Loucy (cell line): ENCODE measurements at regions not wholly inside any gene's neighbourhood (a gene's known extent, or its start where the extent isn't known, plus 50 kb on each side); places are given as distances from the start of the nearest gene placed in this dataset.

Experiments used
- H2AFZ ChIP-seq: fragments of 200-600 bp; sonication (generic); 2 replicates; pipeline ENCODE4 v1.6.0; 2016; ENCODE audit warnings: antibody characterized with exemption, mild to moderate bottlenecking, low read length, moderate library complexity
- H3F3A ChIP-seq: fragments of 200-600 bp; 2 replicates; pipeline ENCODE4 v1.6.0; 2016; ENCODE audit warnings: antibody characterized with exemption, low read depth, mild to moderate bottlenecking
- H3K27me3 ChIP-seq: fragments of 200-600 bp; sonication (generic); 2 replicates; pipeline ENCODE4 v1.6.1; 2014; ENCODE audit warnings: low read length, mild to moderate bottlenecking; ENCODE audit not compliant: insufficient read depth, poor library complexity, severe bottlenecking
- H3K36me3 ChIP-seq: fragments of 200-600 bp; sonication (generic); 2 replicates; pipeline ENCODE4 v1.6.1; 2016; ENCODE audit warnings: low read length; ENCODE audit not compliant: insufficient read depth
- H3K4me1 ChIP-seq: fragments of 200-600 bp; sonication (generic); 2 replicates; pipeline ENCODE4 v1.5.1; 2014; ENCODE audit warnings: low read length, mild to moderate bottlenecking; ENCODE audit not compliant: insufficient read depth, poor library complexity, severe bottlenecking
- H3K4me2 ChIP-seq: fragments of 200-600 bp; sonication (generic); 2 replicates; pipeline ENCODE4 v1.6.0; 2014; ENCODE audit warnings: antibody characterized with exemption, low read length, low read depth, mild to moderate bottlenecking; ENCODE audit not compliant: poor library complexity, severe bottlenecking
- H3K4me3 ChIP-seq: fragments of 200-600 bp; sonication (generic); 2 replicates; pipeline ENCODE4 v1.5.1; 2014; ENCODE audit warnings: low read length, mild to moderate bottlenecking, mixed read lengths; ENCODE audit not compliant: poor library complexity, severe bottlenecking
- H3K79me2 ChIP-seq: fragments of 200-600 bp; sonication (generic); 2 replicates; pipeline ENCODE4 v1.6.1; 2014; ENCODE audit warnings: low read length; ENCODE audit not compliant: insufficient read depth
- H3K9ac ChIP-seq: fragments of 200-600 bp; sonication (generic); 2 replicates; pipeline ENCODE4 v1.6.0; 2014; ENCODE audit warnings: mild to moderate bottlenecking, low read depth, low read length, moderate library complexity; ENCODE audit not compliant: poor library complexity, severe bottlenecking
- H3K9me2 ChIP-seq: fragments of 200-600 bp; sonication (generic); replicated peaks from 2 replicates; pipeline ENCODE4 v1.6.1; 2016; ENCODE audit warnings: low read depth, low read length, mixed read lengths
- H3K9me3 ChIP-seq: fragments of 200-600 bp; sonication (generic); 2 replicates; pipeline ENCODE4 v1.6.1; 2014; ENCODE audit warnings: mild to moderate bottlenecking, antibody characterized with exemption, low read length, low read depth; ENCODE audit not compliant: insufficient read depth
- H4K20me1 ChIP-seq: fragments of 200-600 bp; sonication (generic); 2 replicates; pipeline ENCODE4 v1.6.0; 2014; ENCODE audit warnings: antibody characterized with exemption, low read length, mild to moderate bottlenecking; ENCODE audit not compliant: insufficient read depth, poor library complexity, severe bottlenecking
- CTCF ChIP-seq: fragments of 200-600 bp; sonication (generic); conservative IDR thresholded peaks from 2 replicates; pipeline ENCODE4 v1.5.1; 2014; ENCODE audit warnings: mild to moderate bottlenecking, antibody characterized with exemption, low read length
- EZH2phosphoT487 ChIP-seq: fragments of 200-600 bp; IDR thresholded peaks from 2 replicates; pipeline ENCODE4 v1.6.1; 2018; ENCODE audit warnings: antibody characterized with exemption, mild to moderate bottlenecking, moderate library complexity, borderline replicate concordance

- H3K4me3 ChIP-seq = no peak overlapping the region
- H3K36me3 ChIP-seq = no peaks in the 10 kb centered on the region
- no peaks in the 10 kb centered on the region for H3K79me2 ChIP-seq
- H2AFZ ChIP-seq = no peak overlapping the region
- no peak overlapping the region for H3K4me2 ChIP-seq
- no peaks in the 10 kb centered on the region for H3F3A ChIP-seq
- no peak overlapping the region for H3K9ac ChIP-seq
- H3K9me3 ChIP-seq = no peaks in the 10 kb centered on the region
- no peaks in the 10 kb centered on the region for H3K27me3 ChIP-seq
- H4K20me1 ChIP-seq = no peaks in the 10 kb centered on the region
- H3K4me1 ChIP-seq = no peaks in the 10 kb centered on the region
- no peak for TF ChIP-seq CTCF
- TF ChIP-seq EZH2phosphoT487 = no peak
- H3K9me2 ChIP-seq = no peaks in the 10 kb centered on the region
These were observed 1860.6 kb upstream of the PIK3C3 start for GRCh38 chr18:40094441-40094840.

- H3K27me3 ChIP-seq = no peaks in the 10 kb centered on the region
- H3F3A ChIP-seq = no peaks in the 10 kb centered on the region
- TF ChIP-seq CTCF = no peak
- TF ChIP-seq EZH2phosphoT487 = no peak
- no peak overlapping the region for H2AFZ ChIP-seq
- H3K9me2 ChIP-seq = no peaks in the 10 kb centered on the region
- no peaks in the 10 kb centered on the region for H3K79me2 ChIP-seq
- no peaks in the 10 kb centered on the region for H4K20me1 ChIP-seq
- no peak overlapping the region for H3K9ac ChIP-seq
- H3K4me2 ChIP-seq = no peak overlapping the region
- no peaks in the 10 kb centered on the region for H3K36me3 ChIP-seq
- no peaks in the 10 kb centered on the region for H3K9me3 ChIP-seq
- H3K4me3 ChIP-seq = no peak overlapping the region
- H3K4me1 ChIP-seq = no peaks in the 10 kb centered on the region
These were observed 1866.9 kb upstream of the PIK3C3 start for GRCh38 chr18:40088130-40088529.

GRCh38 chr18:40079786-40080185 lies 1875.2 kb upstream of the PIK3C3 start:
- Histone ChIP-seq H3K36me3 (no peaks in the 10 kb centered on the region), H3K9me2 (no peaks in the 10 kb centered on the region), H3K4me2 (no peak overlapping the region), H2AFZ (no peak overlapping the region), H3F3A (no peaks in the 10 kb centered on the region), H3K27me3 (no peaks in the 10 kb centered on the region), H3K4me3 (no peak overlapping the region), H3K9me3 (peaks cover 4% of the 10 kb centered on the region; the same call in 1 of the 2 replicates), H3K9ac (no peak overlapping the region), H3K79me2 (no peaks in the 10 kb centered on the region), H4K20me1 (no peaks in the 10 kb centered on the region), H3K4me1 (no peaks in the 10 kb centered on the region)
- TF ChIP-seq CTCF (no peak), EZH2phosphoT487 (no peak)
